ENCODE measurements at regions not wholly inside any gene's neighbourhood (a gene's known extent, or its start where the extent isn't known, plus 50 kb on each side); places are given as distances from the start of the nearest gene placed in this dataset.

GRCh38 chr9:120091206-120091605, 488.8 kb downstream of the CDK5RAP2 start:
- TF ChIP-seq CTCF (IDR thresholded peaks at IDR 0.05), result no peak
- ATAC-seq (no peak), DNase-seq (no peak)
- Histone ChIP-seq H3K4me3 (no peak overlapping the region), H3K9me3 (no peaks in the 10 kb centered on the region), H3K27ac (no peak overlapping the region), H3K27me3 (ENCODE audit: insufficient read depth in 3 of 3, low read length in 2 of 3) (no peaks in the 10 kb centered on the region), H3K4me1 (no peaks in the 10 kb centered on the region), H3K36me3 (ENCODE audit: insufficient read depth in 1 of 2, low read depth in 1 of 2) (no peaks in the 10 kb centered on the region)
- 61 to 64% (median 63%) methylated on average over 3 of the region's 3 CpGs for WGBS, 3 donors
- intact Hi-C loops (cut with DNase I), result no loop called here

- H3K4me1 ChIP-seq, result no peaks in the 10 kb centered on the region
- DNase-seq (no peak), ATAC-seq (no peak)
- intact Hi-C loops (cut with DNase I), result no loop called here
- no peak for TF ChIP-seq CTCF (IDR thresholded peaks at IDR 0.05)
- H3K4me3 ChIP-seq, result no peak overlapping the region
- H3K36me3 ChIP-seq (ENCODE audit: insufficient read depth in 1 of 2, low read depth in 1 of 2), result no peaks in the 10 kb centered on the region
- H3K27ac ChIP-seq, result no peak overlapping the region
- 20 to 26% (median 21%) methylated on average over 8 of the region's 8 CpGs for WGBS, 3 donors
- H3K9me3 ChIP-seq, result no peaks in the 10 kb centered on the region
- no peaks in the 10 kb centered on the region for H3K27me3 ChIP-seq (ENCODE audit: insufficient read depth in 3 of 3, low read length in 2 of 3)
Observed at GRCh38 chr9:120080849-120081248, 499.1 kb downstream of the CDK5RAP2 start.

DNA sequence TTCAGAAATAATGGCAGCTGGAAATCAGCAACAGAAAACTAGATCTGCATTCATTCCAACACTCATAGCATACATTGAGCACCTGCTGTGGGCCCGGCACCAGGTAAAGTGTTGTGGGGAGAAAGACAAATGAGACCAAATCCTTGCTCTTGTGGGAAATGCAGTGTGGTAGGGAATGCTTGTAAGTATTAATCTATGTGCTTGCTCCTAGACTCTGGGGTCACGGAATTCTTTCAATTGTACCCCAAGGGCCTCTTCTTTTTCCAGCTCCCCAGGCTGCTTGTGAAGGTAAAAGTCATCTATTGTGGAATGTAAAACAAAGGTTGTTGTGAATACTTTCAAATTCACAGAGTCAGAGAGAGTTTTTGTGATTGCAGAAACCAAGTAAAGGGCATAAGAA, 501.9 kb downstream of the CDK5RAP2 start:
- ATAC-seq (no peak), DNase-seq (no peak)
- Histone ChIP-seq H3K9me3 (no peaks in the 10 kb centered on the region), H3K4me3 (no peak overlapping the region), H3K27me3 (ENCODE audit: insufficient read depth in 3 of 3, low read length in 2 of 3) (no peaks in the 10 kb centered on the region), H3K4me1 (no peaks in the 10 kb centered on the region), H3K27ac (no peak overlapping the region), H3K36me3 (ENCODE audit: insufficient read depth in 1 of 2, low read depth in 1 of 2) (no peaks in the 10 kb centered on the region)
- TF ChIP-seq CTCF (IDR thresholded peaks at IDR 0.05), result no peak
- intact Hi-C loops (cut with DNase I), result no loop called here
- WGBS, 3 donors, result 86 to 90% (median 88%) methylated on average over 2 of the region's 2 CpGs

DNA sequence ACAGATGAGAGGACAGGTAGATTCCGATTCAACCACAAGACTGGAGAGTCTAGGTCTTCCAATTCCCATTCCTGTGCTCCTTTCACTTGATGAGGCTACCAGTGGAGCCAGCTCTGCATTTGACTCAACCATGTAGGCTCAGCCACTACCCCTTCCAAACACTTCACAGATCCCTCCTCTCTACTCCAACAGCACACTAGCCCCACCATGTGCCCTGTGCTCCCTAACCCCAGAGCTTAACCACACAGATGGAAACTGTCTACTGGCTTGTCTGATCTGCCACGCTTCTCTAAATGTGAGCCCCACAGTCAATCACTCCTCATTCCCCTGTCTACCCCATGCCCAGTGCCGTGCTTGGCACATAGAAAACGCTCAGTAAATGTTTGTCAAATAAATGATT, 508.2 kb downstream of the CDK5RAP2 start:
- Histone ChIP-seq H3K36me3 (ENCODE audit: insufficient read depth in 1 of 2, low read depth in 1 of 2) (no peaks in the 10 kb centered on the region), H3K27ac (no peak overlapping the region), H3K4me3 (no peak overlapping the region), H3K4me1 (no peaks in the 10 kb centered on the region), H3K27me3 (ENCODE audit: insufficient read depth in 3 of 3, low read length in 2 of 3) (no peaks in the 10 kb centered on the region), H3K9me3 (no peaks in the 10 kb centered on the region)
- whole genome bisulfite sequencing, 3 donors, result 57 to 62% (median 61%) methylated on average over 4 of the region's 4 CpGs
- ATAC-seq, result no peak
- no peak for DNase-seq
- no peak for TF ChIP-seq CTCF (IDR thresholded peaks at IDR 0.05)
- intact Hi-C loops (cut with DNase I), result no loop called here

DNA sequence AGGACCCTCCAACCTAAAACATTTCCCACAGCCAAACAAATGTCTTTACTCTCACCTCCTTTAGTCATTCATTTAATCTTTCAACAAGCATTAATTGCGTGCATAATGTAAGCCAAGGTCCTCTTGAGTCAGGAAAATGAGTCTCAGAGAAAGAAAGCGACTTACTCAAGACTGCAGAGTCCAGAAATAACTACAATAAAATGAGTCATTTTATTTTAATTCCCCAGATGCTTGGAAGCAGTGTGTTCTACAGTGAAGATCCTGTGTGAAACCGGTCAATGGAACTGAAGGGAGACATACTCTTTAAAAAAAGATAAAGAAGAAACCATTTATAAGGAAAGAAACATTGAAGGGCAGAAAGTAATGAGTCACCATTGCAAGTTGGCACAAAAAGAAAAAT, 513.7 kb downstream of the CDK5RAP2 start:
- no peak for DNase-seq
- 60 to 71% (median 65%) methylated on average over 3 of the region's 3 CpGs for WGBS, 3 donors
- intact Hi-C loops (cut with DNase I), result no loop called here

More for the DNA sequence above, 513.7 kb downstream of the CDK5RAP2 start:
- no peaks in the 10 kb centered on the region for H3K4me1 ChIP-seq
- no peak for ATAC-seq
- no peaks in the 10 kb centered on the region for H3K9me3 ChIP-seq
- H3K27me3 ChIP-seq (ENCODE audit: insufficient read depth in 3 of 3, low read length in 2 of 3), result no peaks in the 10 kb centered on the region
- TF ChIP-seq CTCF (IDR thresholded peaks at IDR 0.05), result no peak
- H3K4me3 ChIP-seq, result no peak overlapping the region
- H3K27ac ChIP-seq, result no peak overlapping the region
- no peaks in the 10 kb centered on the region for H3K36me3 ChIP-seq (ENCODE audit: insufficient read depth in 1 of 2, low read depth in 1 of 2)

Measured in psoas muscle (tissue), 7 donors.